Caco-2 (cell line): ENCODE measurements at regions not wholly inside any gene's neighbourhood (a gene's known extent, or its start where the extent isn't known, plus 50 kb on each side); places are given as distances from the start of the nearest gene placed in this dataset.

Source experiments
- BruUV-seq: library from RNA; stranded (reverse); fragments of 400-500 nt; replicated peaks from 2 replicates; lab custom pipeline; 2021; lab: Mats Ljungman, UMichigan
- CTCF ChIA-PET: fragments of 300-600 bp; sonication (Branson Sonifier 250); formaldehyde crosslinking; loops from one replicate; lab custom pipeline; 2022; ENCODE audit warnings: antibody characterized with exemption; lab: Charles Lee
- POLR2A ChIA-PET: fragments of 300-600 bp; sonication (Branson Sonifier 250); formaldehyde crosslinking; loops from one replicate; lab custom pipeline; 2022; ENCODE audit warnings: antibody characterized with exemption; lab: Charles Lee
- DNase-seq, 2 experiments: peaks; one replicate each; pipeline versions ENCODE4 v3.0.0 to v3.0.0-alpha.2; 2020 to 2022
- H3K27me3 ChIP-seq: replicated peaks from 2 replicates; pipeline ENCODE4 v1.6.0; 2011; ENCODE audit warnings: low read length; ENCODE audit not compliant: control insufficient read depth, insufficient read depth
- H3K36me3 ChIP-seq: 2 replicates; pipeline ENCODE4 v1.5.1; 2011; ENCODE audit warnings: low read length; ENCODE audit not compliant: control insufficient read depth, insufficient read depth
- H3K4me1 ChIP-seq: fragments of 250-450 bp; sonication (Bioruptor Pico); 2 replicates; pipeline ENCODE4 v1.5.1; 2020; ENCODE audit warnings: mild to moderate bottlenecking
- H3K4me3 ChIP-seq: 2 replicates; pipeline ENCODE4 v1.5.1; 2011; ENCODE audit warnings: low read depth, mild to moderate bottlenecking, control low read depth, low read length
- H3K9me3 ChIP-seq: fragments of 250-450 bp; sonication (Bioruptor Pico); 2 replicates; pipeline ENCODE4 v1.5.1; 2020; ENCODE audit warnings: mild to moderate bottlenecking, moderate library complexity
- H3K27ac Mint-ChIP-seq: one replicate; pipeline ENCODE4 v1.8.0; 2022; ENCODE audit warnings: mixed read lengths; ENCODE audit not compliant: unreplicated experiment
- H3K27me3 Mint-ChIP-seq: one replicate; pipeline ENCODE4 v1.8.0; 2022; ENCODE audit warnings: mixed read lengths; ENCODE audit not compliant: insufficient read depth, unreplicated experiment
- H3K36me3 Mint-ChIP-seq: one replicate; pipeline ENCODE4 v1.8.0; 2022; ENCODE audit warnings: mild to moderate bottlenecking, mixed read lengths; ENCODE audit not compliant: insufficient read depth, unreplicated experiment
- H3K4me1 Mint-ChIP-seq: one replicate; pipeline ENCODE4 v1.8.0; 2022; ENCODE audit warnings: low read depth, mixed read lengths; ENCODE audit not compliant: unreplicated experiment
- H3K4me3 Mint-ChIP-seq: one replicate; pipeline ENCODE4 v1.8.0; 2022; ENCODE audit warnings: mild to moderate bottlenecking, moderate library complexity, mixed read lengths; ENCODE audit not compliant: unreplicated experiment
- H3K9me3 Mint-ChIP-seq: one replicate; pipeline ENCODE4 v1.8.0; 2022; ENCODE audit warnings: mixed read lengths; ENCODE audit not compliant: unreplicated experiment
- intact Hi-C: fragments of 100-400 bp; cut with micrococcal nuclease; formaldehyde crosslinking; loops from one replicate; pipeline ENCODE4 v1.10.0; 2022; ENCODE audit not compliant: unreplicated experiment
- TF ChIP-seq, protein P1 (sequence below), 2 experiments: fragments of 200-600 bp in 1 of 2; IDR thresholded peaks; 1 replicate in 1 of 2; 2 replicates in 1 of 2; pipeline versions ENCODE4 v1.5.1 to v1.8.0; 2011 to 2022; ENCODE audit warnings: antibody characterized with exemption in 1 of 2, control low read depth in 1 of 2, inconsistent platforms in 1 of 2, low read depth in 1 of 2, low read length in 1 of 2, mild to moderate bottlenecking in 1 of 2, moderate library complexity in 1 of 2; ENCODE audit not compliant: insufficient read depth in 1 of 2, severe bottlenecking in 1 of 2, unreplicated experiment in 1 of 2

DNA sequence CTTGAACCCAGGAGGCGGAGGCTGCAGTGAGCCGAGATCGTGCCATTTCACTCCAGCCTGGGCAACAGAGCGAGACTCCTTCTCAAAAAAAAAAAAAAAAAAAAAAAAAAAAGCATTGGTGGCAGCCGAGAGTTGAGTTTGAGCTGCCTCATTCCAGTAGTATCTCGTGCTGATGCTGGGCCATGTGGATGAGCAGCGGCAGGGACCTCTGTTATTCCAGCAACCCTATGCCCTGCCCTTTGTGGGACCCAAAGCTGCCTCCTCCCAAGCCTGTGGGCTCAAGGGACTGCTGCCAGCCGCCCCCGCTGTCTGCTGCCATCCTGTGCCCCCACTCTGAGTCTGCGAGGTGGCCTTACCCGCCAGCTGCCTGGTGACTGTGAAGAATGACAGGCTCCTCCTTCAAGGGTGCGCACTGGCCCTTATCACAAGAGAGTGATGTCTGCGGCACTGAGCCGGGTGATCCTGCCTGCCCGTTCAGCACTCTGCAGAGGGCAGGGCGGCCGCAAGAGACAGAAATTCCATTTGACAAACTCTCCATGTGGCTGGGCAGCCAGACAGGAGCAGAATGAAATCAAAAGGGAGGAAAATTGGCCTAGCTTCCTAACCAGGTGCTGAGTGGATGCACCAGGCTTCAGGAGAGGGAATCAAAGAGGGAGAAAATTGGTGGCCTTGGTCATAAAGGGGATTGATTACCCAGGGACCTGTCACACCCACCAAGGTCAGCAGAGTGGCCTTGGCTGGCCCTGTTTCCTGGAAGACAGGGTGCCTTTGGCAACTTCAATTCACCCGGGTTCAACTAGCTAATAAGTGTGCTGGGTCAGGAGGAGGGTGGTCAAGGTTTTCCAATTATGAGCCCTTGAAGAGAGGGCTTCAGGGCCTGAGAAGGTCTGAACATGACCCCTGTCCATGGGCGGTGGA lies 65.3 kb upstream of the ZMIZ1 start:
- Mint-ChIP-seq H3K27me3 (no peaks in the 10 kb centered on the region), H3K9me3 (no peaks in the 10 kb centered on the region), H3K27ac (no peak overlapping the region), H3K4me1 (no peaks in the 10 kb centered on the region), H3K36me3 (no peaks in the 10 kb centered on the region), H3K4me3 (no peak overlapping the region)
- Histone ChIP-seq H3K9me3 (no peaks in the 10 kb centered on the region), H3K27me3 (no peaks in the 10 kb centered on the region), H3K4me3 (no peak overlapping the region), H3K4me1 (peaks cover 5% of the 10 kb centered on the region; the same call in 1 of the 2 replicates), H3K36me3 (no peaks in the 10 kb centered on the region)
- no TSS peak for BruUV-seq
- TF ChIP-seq, protein P1, sequence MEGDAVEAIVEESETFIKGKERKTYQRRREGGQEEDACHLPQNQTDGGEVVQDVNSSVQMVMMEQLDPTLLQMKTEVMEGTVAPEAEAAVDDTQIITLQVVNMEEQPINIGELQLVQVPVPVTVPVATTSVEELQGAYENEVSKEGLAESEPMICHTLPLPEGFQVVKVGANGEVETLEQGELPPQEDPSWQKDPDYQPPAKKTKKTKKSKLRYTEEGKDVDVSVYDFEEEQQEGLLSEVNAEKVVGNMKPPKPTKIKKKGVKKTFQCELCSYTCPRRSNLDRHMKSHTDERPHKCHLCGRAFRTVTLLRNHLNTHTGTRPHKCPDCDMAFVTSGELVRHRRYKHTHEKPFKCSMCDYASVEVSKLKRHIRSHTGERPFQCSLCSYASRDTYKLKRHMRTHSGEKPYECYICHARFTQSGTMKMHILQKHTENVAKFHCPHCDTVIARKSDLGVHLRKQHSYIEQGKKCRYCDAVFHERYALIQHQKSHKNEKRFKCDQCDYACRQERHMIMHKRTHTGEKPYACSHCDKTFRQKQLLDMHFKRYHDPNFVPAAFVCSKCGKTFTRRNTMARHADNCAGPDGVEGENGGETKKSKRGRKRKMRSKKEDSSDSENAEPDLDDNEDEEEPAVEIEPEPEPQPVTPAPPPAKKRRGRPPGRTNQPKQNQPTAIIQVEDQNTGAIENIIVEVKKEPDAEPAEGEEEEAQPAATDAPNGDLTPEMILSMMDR (IDR thresholded peaks at IDR 0.05; ENCODE audit: insufficient read depth in 1 of 2, low read depth in 1 of 2, low read length in 1 of 2, severe bottlenecking in 1 of 2, unreplicated experiment in 1 of 2): no peak
- no peak for DNase-seq
- ChIA-PET CTCF (interaction anchor here (0.9 to 1.1 kb wide), 2 partner anchors 48 to 55 kb away, joined by 5 to 7 read pairs; no protein-coding TSS in a partner anchor), POLR2A (no interaction called here)
- intact Hi-C loops: no loop called here

- no peaks in the 10 kb centered on the region for H3K36me3 Mint-ChIP-seq
- DNase-seq: no peak
- no peaks in the 10 kb centered on the region for H3K9me3 ChIP-seq
- TF ChIP-seq, protein P1 (IDR thresholded peaks at IDR 0.05; ENCODE audit: insufficient read depth in 1 of 2, low read depth in 1 of 2, low read length in 1 of 2, severe bottlenecking in 1 of 2, unreplicated experiment in 1 of 2): no peak
- H3K36me3 ChIP-seq: no peaks in the 10 kb centered on the region
- BruUV-seq: no TSS peak
- no peaks in the 10 kb centered on the region for H3K4me1 Mint-ChIP-seq
- peaks cover 5% of the 10 kb centered on the region; the same call in 1 of the 2 replicates for H3K4me1 ChIP-seq
- no peaks in the 10 kb centered on the region for H3K27me3 ChIP-seq
- no peak overlapping the region for H3K4me3 Mint-ChIP-seq
- H3K9me3 Mint-ChIP-seq: no peaks in the 10 kb centered on the region
- POLR2A ChIA-PET: no interaction called here
- CTCF ChIA-PET: interaction anchor here (1.1 kb wide), 1 partner anchor 47 kb away, joined by 7 read pairs; no protein-coding TSS in a partner anchor
- no peak overlapping the region for H3K27ac Mint-ChIP-seq
- no peak overlapping the region for H3K4me3 ChIP-seq
- intact Hi-C loops: no loop called here
- H3K27me3 Mint-ChIP-seq: no peaks in the 10 kb centered on the region
Observed at GRCh38 chr10:79004311-79004710, 64.5 kb upstream of the ZMIZ1 start.

GRCh38 chr10:79005126-79005810 lies 63.5 kb upstream of the ZMIZ1 start:
- no peak for DNase-seq
- Mint-ChIP-seq H3K4me3 (no peak overlapping the region), H3K27ac (no peak overlapping the region), H3K27me3 (no peaks in the 10 kb centered on the region), H3K36me3 (no peaks in the 10 kb centered on the region), H3K4me1 (no peaks in the 10 kb centered on the region), H3K9me3 (no peaks in the 10 kb centered on the region)
- Histone ChIP-seq H3K4me3 (no peak overlapping the region), H3K36me3 (no peaks in the 10 kb centered on the region), H3K9me3 (no peaks in the 10 kb centered on the region), H3K27me3 (no peaks in the 10 kb centered on the region), H3K4me1 (peaks cover 5% of the 10 kb centered on the region; the same call in 1 of the 2 replicates)
- BruUV-seq: no TSS peak
- intact Hi-C loops: no loop called here
- ChIA-PET CTCF (no interaction called here), POLR2A (interaction anchor here (0.6 kb wide), 1 partner anchor 62 kb away, joined by 12 read pairs; no protein-coding TSS in a partner anchor)
- TF ChIP-seq, protein P1 (IDR thresholded peaks at IDR 0.05; ENCODE audit: insufficient read depth in 1 of 2, low read depth in 1 of 2, low read length in 1 of 2, severe bottlenecking in 1 of 2, unreplicated experiment in 1 of 2): no peak
